ENCODE measurements at regions not wholly inside any gene's neighbourhood (a gene's known extent, or its start where the extent isn't known, plus 50 kb on each side); places are given as distances from the start of the nearest gene placed in this dataset.
"Not testable (repeated sequence)": the region's sequence is repeated elsewhere in the genome, so short reads cannot be mapped to it uniquely, and the experiment has no call there.

DNA sequence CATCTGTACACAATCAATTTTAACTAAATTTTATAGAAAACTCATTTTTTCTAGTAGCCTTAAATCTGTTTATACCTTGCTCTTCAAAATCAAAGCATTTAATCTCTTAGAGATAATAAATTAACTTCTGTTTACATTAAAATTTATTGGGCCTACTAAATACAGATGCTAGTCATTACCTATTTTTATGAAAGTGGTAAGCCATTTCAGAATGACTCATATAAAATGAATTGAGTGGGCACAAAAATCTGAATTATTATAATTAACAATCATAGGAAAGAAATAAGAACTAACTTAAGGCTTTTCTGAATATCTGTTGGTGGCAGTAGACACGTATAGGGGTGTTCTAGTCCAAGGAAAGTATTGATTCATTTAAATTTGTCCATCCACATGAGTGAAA is 157.9 kb downstream of the KCNJ2 start:
- no peak for DNase-seq

DNA sequence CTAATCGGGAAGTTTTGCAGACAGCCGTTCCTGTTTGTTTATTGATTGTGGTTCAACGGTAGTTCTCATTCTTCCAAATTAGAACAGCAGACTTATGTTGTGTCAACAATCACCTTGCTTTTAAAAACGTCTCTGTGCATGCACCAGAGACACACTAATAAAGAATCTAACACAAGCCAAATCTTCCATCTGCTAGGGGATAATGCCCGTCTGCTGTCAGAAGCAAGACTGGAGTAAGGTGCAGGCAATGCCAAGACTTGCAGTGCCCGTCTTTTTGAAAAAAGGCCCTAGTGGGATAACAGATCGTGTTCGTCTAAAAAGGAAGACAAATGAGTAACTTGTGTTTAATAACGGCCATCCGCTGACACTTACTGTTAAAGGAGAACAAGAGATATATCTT is 158.4 kb downstream of the KCNJ2 start:
- DNase-seq = no peak

DNA sequence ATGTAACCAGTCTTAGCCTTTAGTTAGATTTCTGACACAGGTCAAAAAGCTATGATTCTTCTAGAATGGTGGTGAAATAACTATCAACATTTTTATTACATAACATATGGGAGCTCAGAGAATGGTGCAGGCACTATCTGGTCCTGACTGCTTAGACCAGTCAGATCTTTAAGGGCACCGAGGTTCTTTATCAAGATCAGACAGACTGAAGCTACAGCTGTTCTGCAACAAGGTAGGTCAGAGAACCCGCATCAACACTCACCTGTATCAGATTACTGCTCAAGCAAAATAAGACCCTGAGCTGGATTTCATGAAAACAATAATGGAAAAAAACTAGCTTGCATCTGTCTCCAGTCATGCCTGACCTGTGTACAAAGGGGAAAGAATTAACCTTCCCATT is 160.4 kb downstream of the KCNJ2 start:
- DNase-seq = no peak

DNA sequence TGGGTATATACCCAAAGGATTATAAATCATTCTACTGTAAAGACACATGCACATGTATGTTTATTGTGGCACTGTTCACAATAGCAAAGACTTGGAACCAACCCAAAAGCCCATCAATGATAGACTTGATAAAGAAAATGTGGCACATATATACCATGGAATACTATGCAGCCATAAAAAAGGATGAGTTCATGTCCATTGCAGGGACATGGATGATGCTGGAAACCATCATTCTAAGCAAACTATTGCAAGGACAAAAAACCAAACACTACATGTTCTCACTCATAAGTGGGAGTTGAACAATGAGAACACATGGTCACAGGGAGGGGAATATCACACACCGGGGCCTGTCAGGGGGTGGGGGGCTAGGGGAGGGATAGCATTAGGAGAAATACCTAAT is 161.7 kb downstream of the KCNJ2 start:
- not testable (repeated sequence) for DNase-seq

DNA sequence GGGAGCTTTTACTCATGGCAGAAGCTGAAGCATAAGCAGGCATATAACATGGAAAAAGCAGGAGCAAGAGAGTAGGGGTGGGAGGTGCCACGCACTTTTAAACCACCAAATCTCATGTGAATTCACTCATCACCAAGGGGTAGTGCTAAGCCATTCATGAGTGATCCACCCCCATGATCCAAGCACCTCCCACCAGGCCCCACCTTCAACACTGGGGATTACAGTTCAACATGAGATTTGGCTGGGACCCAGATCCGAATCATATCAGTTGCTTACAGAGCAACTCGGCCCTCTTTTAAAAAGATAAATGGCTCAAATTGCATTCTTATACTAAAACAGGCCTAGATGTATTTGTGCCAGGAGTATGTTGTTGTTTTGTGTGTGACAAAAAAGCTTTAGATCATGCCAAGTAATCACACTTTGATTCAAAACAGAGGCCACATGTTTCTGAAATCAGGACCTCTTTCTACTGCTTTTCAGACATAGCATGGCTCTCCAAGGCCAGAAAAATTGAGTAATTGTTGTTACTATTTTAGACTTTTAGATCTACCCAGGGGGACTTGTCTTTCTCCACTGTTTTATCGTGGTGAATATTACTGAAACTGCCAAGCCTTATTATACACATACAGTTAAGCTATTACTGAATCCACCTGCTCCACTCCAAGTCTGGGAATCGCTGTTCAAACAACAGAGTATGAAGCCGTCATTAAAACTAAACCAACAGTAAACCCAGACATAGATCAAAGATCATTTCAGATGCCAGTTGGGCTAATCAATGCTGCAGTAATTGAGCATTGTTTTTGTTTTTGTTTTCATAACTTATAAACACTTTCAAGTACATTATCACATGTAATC is 163.3 kb downstream of the KCNJ2 start:
- no peak for DNase-seq

DNA sequence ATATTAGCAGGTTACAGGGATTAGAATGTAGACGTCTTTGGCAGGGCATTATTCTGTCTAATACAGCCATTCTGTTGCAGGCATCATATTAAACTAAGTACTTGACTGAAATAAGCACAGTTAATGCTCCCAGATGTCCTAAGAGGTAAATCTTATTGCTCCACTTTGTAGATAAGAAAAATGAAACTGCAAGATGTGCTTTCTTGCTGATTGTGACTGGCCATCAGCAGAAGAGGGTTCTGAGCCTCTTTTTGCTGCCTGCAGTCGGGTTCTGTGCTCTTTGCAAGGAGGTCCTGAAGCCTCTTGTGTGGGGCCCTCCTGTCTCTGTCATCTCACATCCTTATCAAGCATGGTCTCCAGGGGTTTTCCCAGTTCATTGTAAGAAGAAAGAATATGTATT is 167.1 kb downstream of the KCNJ2 start:
- no peak for DNase-seq

DNA sequence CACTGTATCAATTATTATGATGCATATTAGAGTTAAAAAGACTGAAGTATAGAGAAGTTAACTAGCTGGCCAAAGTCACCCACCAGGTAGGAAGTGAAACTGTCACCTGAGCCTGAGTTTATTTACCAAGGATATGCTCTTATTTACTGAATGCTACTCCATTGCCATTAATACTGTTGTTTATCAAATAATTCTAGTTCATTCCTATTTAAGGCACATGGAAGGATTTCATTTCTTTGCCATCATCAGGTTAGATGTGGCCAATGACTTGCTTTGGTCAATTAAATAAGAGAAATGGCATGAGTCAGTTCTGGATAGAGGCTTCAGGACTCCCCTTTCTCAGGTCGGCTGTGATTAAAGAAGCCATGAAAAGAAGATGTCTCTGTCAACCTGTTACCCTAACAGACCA is 169.6 kb downstream of the KCNJ2 start:
- DNase-seq = no peak

DNA sequence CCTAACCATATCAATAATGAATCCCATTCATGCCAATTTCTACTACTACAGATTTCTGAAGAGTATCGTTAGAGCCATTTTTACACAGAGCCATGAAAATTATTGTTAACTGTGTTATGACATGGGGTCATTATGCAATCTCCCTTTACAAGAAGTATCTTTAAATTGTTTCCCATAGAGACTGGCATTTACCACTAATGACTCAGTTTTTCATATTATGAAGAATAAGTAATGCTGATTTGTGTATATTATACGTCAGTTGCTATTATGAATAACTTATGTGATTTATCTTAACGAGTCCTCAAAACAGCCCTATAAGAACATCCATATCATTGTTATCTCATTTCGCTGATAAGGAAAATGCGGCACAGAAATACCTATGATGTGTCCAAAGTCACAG is 173.8 kb downstream of the KCNJ2 start:
- no peak for DNase-seq

DNA sequence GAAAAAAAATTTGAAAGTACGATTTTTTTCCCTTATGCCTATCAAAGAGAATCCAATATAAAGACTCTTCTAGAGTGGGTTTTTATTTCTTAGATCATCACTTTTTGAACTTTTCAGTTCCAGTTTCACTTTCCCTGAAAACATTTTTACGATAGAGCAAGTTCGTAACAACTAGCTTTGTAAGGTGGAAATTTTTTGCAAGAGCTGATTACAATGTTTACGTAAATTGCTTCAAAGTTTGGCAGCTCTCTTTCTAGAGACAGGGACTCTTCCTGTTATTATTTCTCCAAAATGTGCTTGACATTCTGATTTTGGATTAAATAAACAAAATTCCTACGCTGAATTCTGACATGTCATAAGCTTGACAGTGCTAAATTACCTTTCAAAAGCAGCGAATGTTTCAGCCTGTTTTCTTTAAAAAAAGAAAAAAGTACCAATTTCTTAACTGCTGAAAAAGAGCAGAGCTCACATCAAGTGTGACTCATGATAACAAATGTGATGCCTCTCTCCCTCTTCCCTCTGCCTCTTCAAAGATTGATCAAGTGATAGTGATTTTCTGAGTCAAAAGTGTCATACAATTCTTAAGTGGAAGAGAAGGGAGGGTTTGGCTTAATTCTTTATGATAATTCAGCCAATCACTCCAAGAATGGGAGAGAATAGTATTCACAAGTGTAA is 175.2 kb downstream of the KCNJ2 start:
- no peak for DNase-seq

DNA sequence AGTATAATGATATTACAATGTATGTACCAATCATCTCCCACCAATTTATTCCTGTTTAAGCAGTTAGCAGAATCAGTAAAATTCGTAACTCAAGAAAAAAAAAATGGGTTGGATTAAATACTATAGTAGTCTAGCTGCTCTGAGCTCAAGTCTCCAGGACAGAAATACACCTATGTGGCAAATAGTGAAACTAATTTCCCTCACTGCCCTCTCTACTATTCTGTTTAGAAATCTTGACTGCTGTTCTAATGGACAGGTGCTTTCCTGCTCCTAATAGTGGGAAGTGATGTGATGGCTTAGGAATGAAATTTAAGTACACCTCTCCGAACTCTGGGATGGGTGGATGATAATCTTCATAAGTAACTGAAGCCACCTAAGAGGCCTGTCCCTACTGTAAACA is 175.7 kb downstream of the KCNJ2 start:
- no peak for DNase-seq

DNA sequence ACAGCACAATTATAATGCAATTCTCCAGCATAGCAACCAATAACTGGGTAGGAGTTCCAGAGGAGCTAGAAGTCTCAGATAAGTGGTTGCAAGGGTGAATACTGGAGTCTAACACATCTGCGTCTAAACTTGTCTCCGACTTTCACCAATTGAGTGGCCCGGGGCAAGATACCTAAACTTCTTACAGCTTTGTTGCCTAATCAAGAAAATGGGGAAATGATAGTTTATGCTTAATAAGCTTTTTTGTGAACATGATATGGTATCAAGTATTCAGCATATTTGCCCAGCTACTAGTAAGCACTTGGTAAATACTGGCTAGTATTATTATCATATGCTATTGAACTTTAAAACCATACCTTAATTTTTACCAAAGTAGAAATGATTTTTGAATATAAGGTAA is 183.5 kb downstream of the KCNJ2 start:
- no peak for DNase-seq

DNA sequence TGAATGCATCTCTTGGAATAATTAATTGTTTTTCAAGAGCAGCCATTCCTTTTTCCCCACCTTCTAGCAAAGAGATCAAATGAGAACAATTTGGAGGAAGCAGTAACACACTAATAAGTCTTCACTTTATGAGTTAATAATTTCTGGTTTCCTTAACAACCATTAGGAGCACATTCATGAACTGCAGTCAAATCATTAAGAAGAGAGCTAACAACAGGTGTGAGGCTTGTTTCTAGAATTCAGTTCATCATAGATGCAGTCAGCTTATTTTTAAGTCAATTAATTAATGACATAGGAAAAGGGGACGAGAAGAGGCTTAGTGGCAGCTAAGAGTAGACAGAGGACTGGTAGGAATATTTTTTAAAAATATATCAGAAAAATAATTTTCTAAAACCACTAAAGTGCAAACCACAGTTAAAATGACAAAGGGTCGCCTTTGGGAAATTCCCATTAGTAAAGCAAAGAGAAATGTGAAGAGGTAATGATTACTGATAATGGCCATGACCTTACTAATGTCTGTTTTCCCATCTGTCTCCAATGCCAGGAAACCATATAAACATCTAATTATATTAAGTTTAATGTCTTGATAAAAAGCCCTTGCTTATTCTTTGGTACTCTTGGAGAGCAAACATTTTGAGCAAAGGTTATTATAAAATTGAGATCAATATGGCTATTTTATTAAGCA is 184.2 kb downstream of the KCNJ2 start:
- DNase-seq = no peak

DNA sequence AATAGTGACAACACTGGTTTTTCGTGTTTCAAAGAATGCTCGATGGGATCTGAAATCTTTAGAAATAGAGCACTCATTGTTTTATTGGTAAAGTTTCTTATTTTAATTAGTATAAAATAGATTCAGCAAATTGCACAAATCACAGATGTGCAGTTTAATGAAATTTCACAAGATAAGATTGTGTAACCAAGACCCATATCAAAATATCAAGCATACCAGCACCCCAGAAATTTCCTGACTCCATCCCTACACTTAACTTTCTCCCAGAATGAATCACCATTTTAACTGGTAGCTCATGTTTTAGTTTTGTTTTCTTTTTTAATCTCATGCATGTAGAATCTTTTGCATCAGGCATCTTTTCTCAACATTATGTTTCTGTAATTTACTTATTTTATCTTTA is 185.9 kb downstream of the KCNJ2 start:
- no peak for DNase-seq

DNA sequence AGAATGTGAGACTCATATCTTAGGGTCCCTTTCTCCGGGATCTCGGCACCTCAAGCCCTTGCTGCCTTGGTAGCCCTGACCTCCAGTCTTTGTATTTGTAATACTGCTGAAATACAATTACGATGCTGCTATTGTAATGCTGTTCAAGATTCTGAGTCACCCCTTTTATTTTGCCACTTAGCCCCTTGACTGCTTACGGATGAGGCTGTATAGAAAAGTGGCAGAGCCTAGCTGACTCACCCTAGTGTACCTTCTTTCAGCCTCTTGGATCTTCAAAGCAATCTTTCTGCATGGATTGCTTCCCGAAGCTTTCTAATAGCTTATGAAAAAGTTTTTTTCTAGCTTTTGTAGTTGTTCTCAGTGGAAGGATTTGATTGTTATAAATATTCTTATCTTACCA is 187.9 kb downstream of the KCNJ2 start:
- no peak for DNase-seq

DNA sequence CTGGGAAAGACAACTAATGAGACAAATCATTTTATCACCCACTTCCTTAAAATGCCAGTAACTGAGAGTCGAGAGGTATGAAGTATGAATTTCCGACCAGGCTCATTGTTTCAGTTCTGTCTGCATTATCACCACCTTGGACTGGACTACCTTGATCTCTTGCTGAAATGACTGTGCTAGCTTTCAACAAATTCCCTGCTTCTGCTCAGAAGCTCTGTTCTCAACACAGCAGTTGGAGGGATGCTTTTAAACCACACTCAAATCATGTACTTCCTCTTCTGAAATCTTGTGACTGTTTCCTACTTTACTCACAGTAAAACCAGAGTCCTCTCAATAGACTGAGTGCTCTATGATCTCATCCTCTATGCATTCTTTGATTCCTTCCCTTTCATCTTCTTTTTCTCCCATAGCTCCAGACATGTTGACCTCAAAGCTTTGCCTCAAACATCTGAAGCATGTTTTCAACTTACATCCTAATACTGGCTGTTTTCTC is 195.8 kb downstream of the KCNJ2 start:
- DNase-seq = no peak

DNA sequence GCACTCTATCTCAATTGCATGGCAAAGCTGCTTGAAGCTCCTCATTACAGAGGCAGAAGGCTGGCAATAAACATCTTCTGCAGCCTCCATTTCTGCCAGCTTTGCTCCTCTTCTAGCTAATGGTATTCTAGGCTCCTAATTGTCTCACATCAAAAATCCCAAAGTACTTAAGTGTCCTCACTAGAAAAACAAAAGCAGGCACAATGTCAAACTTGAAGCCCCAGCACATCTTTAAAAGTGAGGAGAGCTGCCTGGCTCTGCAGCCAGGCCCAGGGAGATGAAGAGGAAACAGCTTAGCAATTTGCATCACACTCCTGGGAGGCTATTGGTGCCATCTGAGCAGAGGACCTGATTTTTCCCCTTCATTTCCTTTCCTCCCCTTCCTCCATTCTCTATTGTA is 197.1 kb downstream of the KCNJ2 start:
- no peak for DNase-seq

DNA sequence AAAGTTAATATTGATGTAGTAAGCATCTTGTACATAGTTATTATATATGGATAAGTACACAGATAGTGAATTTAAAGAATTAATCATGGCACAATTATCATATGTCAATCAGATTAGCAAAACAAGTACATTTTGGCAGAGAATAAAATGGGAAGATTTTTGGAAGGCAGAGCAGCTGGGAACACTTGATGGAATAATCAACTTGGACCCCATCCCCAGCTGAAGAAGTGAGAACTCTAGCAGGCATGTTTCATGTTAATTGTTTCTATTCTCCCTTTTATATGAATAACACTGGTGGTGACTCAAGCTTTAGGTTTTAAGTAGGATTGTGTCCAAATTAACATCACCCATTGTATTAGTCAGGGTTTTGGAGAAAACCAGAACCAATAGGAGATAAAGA is 198.7 kb downstream of the KCNJ2 start:
- no peak for DNase-seq

DNA sequence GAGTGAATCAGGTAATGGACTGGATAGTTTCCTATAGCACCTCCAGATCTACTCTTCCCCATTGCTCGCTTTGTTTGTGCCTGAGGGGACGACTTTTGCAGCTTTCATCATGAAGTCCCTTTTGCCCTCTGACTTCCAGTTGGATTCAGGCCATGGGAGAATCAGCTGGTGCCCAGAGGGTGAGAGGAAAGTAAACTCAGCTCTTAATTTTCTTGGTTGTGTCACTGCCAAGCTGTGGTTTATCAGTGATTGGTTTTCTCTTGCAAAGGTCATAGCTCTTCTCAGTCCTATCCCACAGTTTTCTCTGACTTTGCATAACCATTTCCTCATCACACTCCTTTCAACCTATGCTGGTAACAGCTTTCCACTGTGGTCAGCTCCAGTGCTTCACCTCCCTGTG is 200.1 kb downstream of the KCNJ2 start:
- DNase-seq = no peak

DNA sequence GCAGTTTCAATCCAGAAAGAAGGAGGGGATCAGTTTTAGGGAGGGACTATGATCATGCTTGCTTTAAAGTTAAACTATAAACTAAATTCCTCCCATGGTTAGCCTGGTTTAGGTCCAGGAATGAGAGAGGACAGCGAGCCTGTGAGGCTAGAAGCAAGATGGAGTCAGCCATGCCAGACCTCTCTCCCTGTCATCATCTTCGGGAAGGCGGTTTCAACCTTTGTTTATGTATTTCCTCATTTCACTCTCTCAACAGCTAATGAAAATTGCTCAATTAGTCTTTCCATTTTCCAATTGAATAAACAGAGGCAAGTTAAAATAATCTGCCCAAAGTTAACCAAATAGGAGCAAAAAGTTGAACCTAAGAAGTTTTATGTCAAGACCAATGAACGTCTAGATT is 201.5 kb downstream of the KCNJ2 start:
- no peak for DNase-seq

DNA sequence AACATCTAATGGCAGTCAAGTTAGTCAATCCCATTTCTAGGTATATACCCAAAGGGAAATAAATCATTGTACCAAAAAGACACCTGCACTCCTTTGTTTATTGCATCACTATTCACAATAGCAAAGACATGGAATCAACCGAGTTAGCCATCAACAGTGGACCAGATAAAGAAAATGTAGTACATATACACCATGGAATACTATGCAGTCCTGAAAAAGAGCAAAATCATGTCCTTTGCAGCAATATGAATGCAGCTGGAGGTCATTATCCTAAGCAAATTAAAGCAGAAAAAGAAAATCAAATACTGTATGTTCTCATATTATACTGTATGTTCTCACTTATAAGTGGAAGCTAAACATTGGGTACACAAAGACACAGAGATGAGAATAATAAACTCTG is 204.0 kb downstream of the KCNJ2 start:
- DNase-seq = no peak

DNA sequence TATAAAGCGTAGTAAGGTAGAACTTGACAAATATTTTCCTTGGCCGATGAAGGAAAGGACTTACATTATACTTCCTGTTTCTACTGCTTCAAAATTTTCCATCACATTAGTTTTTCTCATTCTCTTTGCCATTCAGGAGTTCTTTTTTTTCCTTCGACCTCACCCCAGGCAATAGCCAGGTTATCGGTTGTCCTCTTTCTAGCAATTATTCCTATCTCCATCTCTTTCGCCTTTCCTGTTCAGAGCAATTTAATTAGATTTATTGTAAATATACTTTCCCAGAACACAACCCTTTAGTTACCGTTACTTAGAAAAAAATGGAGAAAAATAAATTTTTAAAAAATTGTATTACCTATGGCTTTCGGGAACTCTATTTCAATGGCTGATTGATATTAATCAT is 205.2 kb downstream of the KCNJ2 start:
- no peak for DNase-seq

DNA sequence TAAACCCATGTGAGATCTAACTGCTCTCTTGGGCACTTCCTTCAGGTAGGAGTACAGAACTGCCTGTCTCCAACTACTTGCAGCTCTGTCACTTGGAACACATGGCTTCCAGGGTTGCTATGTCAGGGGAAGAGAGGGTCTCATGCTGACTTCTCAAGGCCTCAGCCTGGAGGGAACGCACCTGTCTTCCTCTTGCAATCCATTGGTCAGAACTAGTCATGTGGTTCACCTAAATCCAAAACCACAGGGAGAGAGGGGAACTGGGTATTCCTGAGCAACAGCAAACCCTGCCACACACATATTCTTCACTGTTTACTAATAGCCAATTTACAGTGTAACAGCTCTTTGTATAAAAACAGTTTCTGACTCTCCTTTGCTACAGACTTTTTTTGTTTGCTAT is 206.1 kb downstream of the KCNJ2 start:
- DNase-seq = no peak

DNA sequence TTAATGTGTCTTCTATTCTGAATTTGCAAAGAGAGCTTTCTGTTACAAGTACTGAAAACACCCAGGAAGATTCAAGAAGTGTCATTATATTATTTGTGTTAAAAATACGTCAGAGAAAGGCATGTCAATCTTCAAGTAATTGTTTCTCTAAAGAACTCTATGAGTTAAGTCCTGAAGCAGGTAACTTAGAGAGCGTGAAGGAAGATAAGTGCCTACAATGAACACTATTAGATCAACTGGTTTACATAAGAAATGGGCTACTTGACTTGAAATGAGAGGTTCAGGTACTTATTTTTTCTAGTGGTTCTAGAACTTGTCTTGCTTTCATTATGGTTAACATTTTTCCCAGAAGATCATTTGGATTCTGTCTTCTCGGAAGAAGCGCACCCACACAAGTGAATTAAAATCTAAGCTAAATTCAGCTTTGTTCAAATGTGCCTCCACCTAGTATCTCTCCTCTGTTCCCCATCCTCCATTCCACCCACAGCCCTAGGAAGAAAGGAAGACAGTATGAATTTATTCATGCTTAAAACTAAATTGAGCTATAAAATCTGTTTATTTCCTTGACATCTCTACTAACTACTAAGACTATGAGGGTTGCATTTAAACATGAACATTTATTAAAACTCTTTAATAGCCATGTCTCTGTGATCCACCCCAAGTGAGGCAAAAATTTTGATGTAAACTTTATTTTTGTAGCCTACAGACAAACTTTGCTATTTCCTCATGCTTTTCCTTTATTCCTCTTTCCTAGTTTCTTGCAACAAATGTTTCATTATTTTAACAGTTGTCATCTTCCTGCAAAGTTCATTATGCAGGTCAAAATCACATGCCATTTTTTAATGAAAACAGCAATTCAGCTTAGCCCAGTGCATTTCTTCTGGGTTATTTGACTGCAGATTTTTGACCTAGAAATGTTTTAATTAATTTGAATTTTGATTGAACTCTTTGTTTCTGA is 206.8 kb downstream of the KCNJ2 start:
- DNase-seq = no peak
